KOPT-K1 (cell line): ENCODE measurements at regions not wholly inside any gene's neighbourhood (a gene's known extent, or its start where the extent isn't known, plus 50 kb on each side); places are given as distances from the start of the nearest gene placed in this dataset.

Experiments used
- H3K27ac ChIP-seq: fragments of 200-600 bp; sonication (generic); 2 replicates; pipeline ENCODE4 v1.5.1; 2016; ENCODE audit warnings: antibody characterized with exemption, mild to moderate bottlenecking, low read depth, low read length; ENCODE audit not compliant: poor library complexity, severe bottlenecking
- H3K36me3 ChIP-seq: fragments of 200-600 bp; sonication (generic); 2 replicates; pipeline ENCODE4 v1.5.1; 2017; ENCODE audit warnings: antibody characterized with exemption, mild to moderate bottlenecking, low read length, moderate library complexity; ENCODE audit not compliant: insufficient read depth
- H3K9me3 ChIP-seq: fragments of 200-600 bp; sonication (generic); 2 replicates; pipeline ENCODE4 v1.5.1; 2017; ENCODE audit warnings: antibody characterized with exemption, low read length, mild to moderate bottlenecking; ENCODE audit not compliant: insufficient read depth, poor library complexity, severe bottlenecking

- Histone ChIP-seq H3K36me3 (no peaks in the 10 kb centered on the region), H3K9me3 (no peaks in the 10 kb centered on the region), H3K27ac (no peak overlapping the region)
These were observed 670.3 kb upstream of the TBX3 start for GRCh38 chr12:115354007-115354890.

GRCh38 chr12:115353467-115353866 is 669.5 kb upstream of the TBX3 start:
- H3K36me3 ChIP-seq, result no peaks in the 10 kb centered on the region
- no peaks in the 10 kb centered on the region for H3K9me3 ChIP-seq
- no peak overlapping the region for H3K27ac ChIP-seq

GRCh38 chr12:115351514-115352077 is 667.6 kb upstream of the TBX3 start:
- no peaks in the 10 kb centered on the region for H3K9me3 ChIP-seq
- H3K27ac ChIP-seq, result no peak overlapping the region

GRCh38 chr12:115349711-115350110 is 665.7 kb upstream of the TBX3 start:
- no peak overlapping the region for H3K27ac ChIP-seq
- H3K9me3 ChIP-seq, result no peaks in the 10 kb centered on the region
- H3K36me3 ChIP-seq, result no peaks in the 10 kb centered on the region

More at GRCh38 chr12:115351514-115352077, 667.6 kb upstream of the TBX3 start:
- no peaks in the 10 kb centered on the region for H3K36me3 ChIP-seq

GRCh38 chr12:115348301-115348700 is 664.3 kb upstream of the TBX3 start:
- Histone ChIP-seq H3K36me3 (no peaks in the 10 kb centered on the region), H3K9me3 (peaks cover under 1% of the 10 kb centered on the region), H3K27ac (no peak overlapping the region)

GRCh38 chr12:115343601-115344000 is 659.6 kb upstream of the TBX3 start:
- Histone ChIP-seq H3K9me3 (peaks cover 10% of the 10 kb centered on the region), H3K36me3 (no peaks in the 10 kb centered on the region), H3K27ac (no peak overlapping the region)

- Histone ChIP-seq H3K27ac (no peak overlapping the region), H3K9me3 (peaks cover 10% of the 10 kb centered on the region), H3K36me3 (no peaks in the 10 kb centered on the region)
These were observed 659.0 kb upstream of the TBX3 start for GRCh38 chr12:115343008-115343407.

GRCh38 chr12:115341442-115341841 is 657.5 kb upstream of the TBX3 start:
- H3K9me3 ChIP-seq, result peaks cover 10% of the 10 kb centered on the region
- no peak overlapping the region for H3K27ac ChIP-seq
- no peaks in the 10 kb centered on the region for H3K36me3 ChIP-seq

GRCh38 chr12:115338566-115339294 is 654.8 kb upstream of the TBX3 start:
- Histone ChIP-seq H3K9me3 (peaks cover 10% of the 10 kb centered on the region), H3K27ac (no peak overlapping the region), H3K36me3 (no peaks in the 10 kb centered on the region)

- H3K36me3 ChIP-seq, result no peaks in the 10 kb centered on the region
- peaks cover 5% of the 10 kb centered on the region for H3K9me3 ChIP-seq
- no peak overlapping the region for H3K27ac ChIP-seq
These were observed 653.9 kb upstream of the TBX3 start for GRCh38 chr12:115337693-115338543.

- H3K27ac ChIP-seq, result no peak overlapping the region
- H3K36me3 ChIP-seq, result no peaks in the 10 kb centered on the region
- no peaks in the 10 kb centered on the region for H3K9me3 ChIP-seq
These were observed 652.5 kb upstream of the TBX3 start for GRCh38 chr12:115336506-115336905.

- Histone ChIP-seq H3K9me3 (no peaks in the 10 kb centered on the region), H3K27ac (no peak overlapping the region), H3K36me3 (no peaks in the 10 kb centered on the region)
These were observed 651.6 kb upstream of the TBX3 start for GRCh38 chr12:115335594-115335993.

GRCh38 chr12:115335048-115335447 is 651.1 kb upstream of the TBX3 start:
- no peaks in the 10 kb centered on the region for H3K9me3 ChIP-seq
- H3K36me3 ChIP-seq, result no peaks in the 10 kb centered on the region
- no peak overlapping the region for H3K27ac ChIP-seq

GRCh38 chr12:115332945-115333344 is 649.0 kb upstream of the TBX3 start:
- no peaks in the 10 kb centered on the region for H3K36me3 ChIP-seq
- no peak overlapping the region for H3K27ac ChIP-seq
- H3K9me3 ChIP-seq, result no peaks in the 10 kb centered on the region
